ENCODE measurements at regions not wholly inside any gene's neighbourhood (a gene's known extent, or its start where the extent isn't known, plus 50 kb on each side); places are given as distances from the start of the nearest gene placed in this dataset.
"Not testable (repeated sequence)": the region's sequence is repeated elsewhere in the genome, so short reads cannot be mapped to it uniquely, and the experiment has no call there.

DNA sequence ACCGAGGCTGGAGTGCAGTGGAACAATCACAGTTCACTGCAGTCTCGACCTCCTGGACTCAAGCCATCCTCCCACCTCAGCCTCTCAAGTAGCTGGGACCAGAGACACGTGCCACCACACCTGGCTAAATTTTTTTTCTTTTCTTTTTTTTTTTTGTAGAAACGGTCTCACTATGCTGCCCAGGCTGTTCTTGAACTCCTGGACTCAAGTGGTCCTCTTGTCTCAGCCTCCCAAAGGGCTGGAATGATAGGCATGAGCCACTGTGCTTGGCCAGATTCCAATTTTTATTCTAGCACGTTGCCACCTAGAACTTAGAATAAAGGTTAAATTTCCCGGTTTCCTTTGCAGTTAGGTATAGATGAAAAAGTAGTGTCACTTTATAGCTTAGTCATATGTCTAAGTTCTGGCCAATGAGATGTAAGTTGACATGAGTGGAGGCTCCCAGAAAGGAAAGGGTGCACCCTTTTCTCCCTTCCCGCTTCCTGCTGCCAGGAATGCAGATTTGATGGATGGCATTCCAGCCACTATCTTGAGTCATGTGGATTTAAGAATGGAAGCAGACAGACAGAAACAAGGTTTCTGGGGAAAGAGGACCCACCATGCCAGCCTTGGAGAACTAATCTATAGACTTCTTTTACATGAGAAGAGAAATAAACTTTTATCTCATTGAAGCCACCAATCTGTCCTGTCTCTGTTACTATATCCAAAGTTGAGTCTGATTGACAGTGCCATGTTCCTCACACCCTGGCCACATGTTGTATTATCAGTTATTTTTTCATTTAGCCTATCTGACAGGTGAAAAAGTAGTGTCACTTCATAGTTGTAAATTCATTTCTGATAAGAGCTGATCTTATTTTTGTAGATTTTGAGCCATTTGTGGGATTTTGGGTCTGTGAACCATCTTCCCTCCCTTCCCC lies 60.6 kb upstream of the NCOA3 start:
- Histone ChIP-seq H3K9me3 (no peaks in the 10 kb centered on the region), H3K36me3 (no peaks in the 10 kb centered on the region), H3K27me3 (no peaks in the 10 kb centered on the region), H3K27ac (no peak overlapping the region), H3K4me3 (no peak overlapping the region), H3K4me1 (no peaks in the 10 kb centered on the region)
- WGBS, 2 donors (ENCODE audit: low coverage in 1 of 2) = 59 to 60% methylated on average over 4 to 7 of the region's 7 CpGs
- TF ChIP-seq EP300 (IDR thresholded peaks at IDR 0.05) (no peak), POLR2AphosphoS5 (IDR thresholded peaks at IDR 0.05) (no peak), POLR2A (IDR thresholded peaks at IDR 0.05) (no peak)
- TF ChIP-seq, protein P1, sequence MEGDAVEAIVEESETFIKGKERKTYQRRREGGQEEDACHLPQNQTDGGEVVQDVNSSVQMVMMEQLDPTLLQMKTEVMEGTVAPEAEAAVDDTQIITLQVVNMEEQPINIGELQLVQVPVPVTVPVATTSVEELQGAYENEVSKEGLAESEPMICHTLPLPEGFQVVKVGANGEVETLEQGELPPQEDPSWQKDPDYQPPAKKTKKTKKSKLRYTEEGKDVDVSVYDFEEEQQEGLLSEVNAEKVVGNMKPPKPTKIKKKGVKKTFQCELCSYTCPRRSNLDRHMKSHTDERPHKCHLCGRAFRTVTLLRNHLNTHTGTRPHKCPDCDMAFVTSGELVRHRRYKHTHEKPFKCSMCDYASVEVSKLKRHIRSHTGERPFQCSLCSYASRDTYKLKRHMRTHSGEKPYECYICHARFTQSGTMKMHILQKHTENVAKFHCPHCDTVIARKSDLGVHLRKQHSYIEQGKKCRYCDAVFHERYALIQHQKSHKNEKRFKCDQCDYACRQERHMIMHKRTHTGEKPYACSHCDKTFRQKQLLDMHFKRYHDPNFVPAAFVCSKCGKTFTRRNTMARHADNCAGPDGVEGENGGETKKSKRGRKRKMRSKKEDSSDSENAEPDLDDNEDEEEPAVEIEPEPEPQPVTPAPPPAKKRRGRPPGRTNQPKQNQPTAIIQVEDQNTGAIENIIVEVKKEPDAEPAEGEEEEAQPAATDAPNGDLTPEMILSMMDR (IDR thresholded peaks at IDR 0.05) = no peak
- ATAC-seq = no peak

DNA sequence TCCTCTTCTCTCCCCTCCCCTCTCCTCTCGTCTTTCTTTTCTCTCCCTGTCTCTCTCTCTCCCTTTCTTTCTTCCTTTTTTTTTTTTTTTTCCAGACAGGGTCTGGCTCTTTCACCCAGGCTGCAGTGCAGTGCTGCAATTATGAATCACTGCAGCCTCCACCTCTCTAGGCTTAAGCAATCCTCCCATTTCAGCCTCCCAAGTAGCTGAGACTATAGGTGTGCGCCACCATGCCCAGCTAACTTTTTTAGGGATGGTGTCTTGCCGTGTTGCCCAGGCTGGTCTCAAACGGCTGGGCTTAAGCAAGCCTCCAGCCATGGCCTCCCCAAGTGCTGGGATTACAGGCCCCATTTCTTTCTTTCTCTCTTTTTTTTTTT lies 59.9 kb upstream of the NCOA3 start:
- ATAC-seq = no peak
- 75 to 93% methylated on average over 2 to 3 of the region's 4 CpGs for WGBS, 2 donors (ENCODE audit: low coverage in 1 of 2)
- TF ChIP-seq POLR2AphosphoS5 (IDR thresholded peaks at IDR 0.05) (no peak), POLR2A (IDR thresholded peaks at IDR 0.05) (no peak), EP300 (IDR thresholded peaks at IDR 0.05) (no peak)
- TF ChIP-seq, protein P1 (IDR thresholded peaks at IDR 0.05) = no peak
- H3K9me3 ChIP-seq = no peaks in the 10 kb centered on the region
- no peak overlapping the region for H3K27ac ChIP-seq
- no peaks in the 10 kb centered on the region for H3K27me3 ChIP-seq
- no peak overlapping the region for H3K4me3 ChIP-seq
- no peaks in the 10 kb centered on the region for H3K36me3 ChIP-seq
- H3K4me1 ChIP-seq = no peaks in the 10 kb centered on the region

DNA sequence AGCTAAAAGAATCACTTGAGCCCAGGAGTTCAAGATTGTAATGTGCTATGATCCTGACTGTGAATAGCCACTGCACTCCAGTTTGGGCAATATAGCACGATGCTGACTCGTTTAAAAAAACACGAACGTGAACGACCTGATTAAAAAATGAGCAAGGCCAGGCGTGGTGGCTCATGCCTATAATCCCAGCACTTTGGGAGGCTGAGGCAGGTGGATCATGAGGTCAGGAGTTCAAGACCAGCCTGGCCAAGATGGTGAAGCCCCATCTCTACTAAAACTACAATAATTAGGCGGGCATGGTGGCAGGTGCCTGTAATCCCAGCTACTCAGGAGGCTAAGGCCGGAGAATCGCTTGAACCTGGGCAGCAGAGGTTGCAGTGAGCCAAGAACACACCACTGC lies 58.6 kb upstream of the NCOA3 start:
- WGBS, 2 donors (ENCODE audit: low coverage in 1 of 2) = 83 to 100% methylated on average over 1 to 7 of the region's 9 CpGs

DNA sequence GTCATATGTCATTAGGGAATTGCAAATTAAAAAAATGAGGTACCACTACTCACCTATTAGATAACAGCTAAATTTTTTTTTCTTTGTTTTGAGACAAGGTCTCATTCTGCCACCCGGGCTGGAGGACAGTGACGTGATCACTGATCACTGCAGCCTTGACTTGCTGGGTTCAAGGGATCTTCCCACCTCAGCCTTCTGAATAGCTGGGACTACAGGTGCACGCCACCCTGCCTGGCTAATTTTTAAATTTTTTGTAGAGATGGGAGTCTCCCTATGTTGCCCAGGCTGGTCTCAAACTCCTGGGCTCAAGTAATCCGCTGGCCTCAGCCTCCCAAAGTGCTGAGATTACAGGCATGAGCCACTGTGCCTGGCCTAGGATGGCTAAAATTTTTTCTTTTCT lies 57.1 kb upstream of the NCOA3 start:
- Histone ChIP-seq H3K9me3 (no peaks in the 10 kb centered on the region), H3K36me3 (no peaks in the 10 kb centered on the region), H3K4me3 (no peak overlapping the region), H3K27ac (no peak overlapping the region), H3K4me1 (no peaks in the 10 kb centered on the region), H3K27me3 (no peaks in the 10 kb centered on the region)
- ATAC-seq = no peak
- whole genome bisulfite sequencing, 2 donors (ENCODE audit: low coverage in 1 of 2) = 86 to 100% methylated on average over 3 to 4 of the region's 4 CpGs
- TF ChIP-seq EP300 (IDR thresholded peaks at IDR 0.05) (no peak), POLR2AphosphoS5 (IDR thresholded peaks at IDR 0.05) (no peak), POLR2A (IDR thresholded peaks at IDR 0.05) (no peak)
- TF ChIP-seq, protein P1 (IDR thresholded peaks at IDR 0.05) = no peak

More for the DNA sequence above, 58.6 kb upstream of the NCOA3 start:
- not testable (repeated sequence) for H3K36me3 ChIP-seq, H3K27me3 ChIP-seq, H3K4me3 ChIP-seq, H3K4me1 ChIP-seq, H3K27ac ChIP-seq, H3K9me3 ChIP-seq, ATAC-seq

DNA sequence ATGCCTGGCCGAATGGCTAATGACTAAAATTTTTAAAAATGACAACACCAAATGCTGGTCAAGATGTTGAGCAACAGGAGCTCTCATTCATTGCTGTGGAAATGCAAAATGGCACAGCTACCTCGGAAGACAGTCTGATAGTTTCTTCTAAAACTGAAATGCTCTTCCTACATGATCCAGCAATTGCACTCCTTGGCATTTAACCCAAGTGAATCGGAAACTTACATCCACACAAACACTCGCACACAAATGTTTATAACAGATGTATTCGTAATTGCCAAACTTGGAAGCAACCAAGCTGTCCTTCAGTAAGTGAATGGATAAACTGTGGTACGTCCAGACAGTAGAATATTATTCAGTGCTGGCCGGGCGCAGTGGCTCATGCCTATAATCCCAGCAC lies 56.4 kb upstream of the NCOA3 start:
- Histone ChIP-seq H3K36me3 (no peaks in the 10 kb centered on the region), H3K4me3 (no peak overlapping the region), H3K27me3 (no peaks in the 10 kb centered on the region), H3K4me1 (no peaks in the 10 kb centered on the region), H3K9me3 (no peaks in the 10 kb centered on the region), H3K27ac (no peak overlapping the region)
- WGBS, 2 donors (ENCODE audit: low coverage in 1 of 2) = 66% methylated on average over 7 of the region's 8 CpGs; no CpG with 5 or more reads in 1 of the 2 donors
- TF ChIP-seq POLR2A (IDR thresholded peaks at IDR 0.05) = no peak
- TF ChIP-seq POLR2AphosphoS5 (IDR thresholded peaks at IDR 0.05) = no peak
- no peak for TF ChIP-seq EP300 (IDR thresholded peaks at IDR 0.05)
- TF ChIP-seq, protein P1 (IDR thresholded peaks at IDR 0.05) = no peak
- no peak for ATAC-seq

DNA sequence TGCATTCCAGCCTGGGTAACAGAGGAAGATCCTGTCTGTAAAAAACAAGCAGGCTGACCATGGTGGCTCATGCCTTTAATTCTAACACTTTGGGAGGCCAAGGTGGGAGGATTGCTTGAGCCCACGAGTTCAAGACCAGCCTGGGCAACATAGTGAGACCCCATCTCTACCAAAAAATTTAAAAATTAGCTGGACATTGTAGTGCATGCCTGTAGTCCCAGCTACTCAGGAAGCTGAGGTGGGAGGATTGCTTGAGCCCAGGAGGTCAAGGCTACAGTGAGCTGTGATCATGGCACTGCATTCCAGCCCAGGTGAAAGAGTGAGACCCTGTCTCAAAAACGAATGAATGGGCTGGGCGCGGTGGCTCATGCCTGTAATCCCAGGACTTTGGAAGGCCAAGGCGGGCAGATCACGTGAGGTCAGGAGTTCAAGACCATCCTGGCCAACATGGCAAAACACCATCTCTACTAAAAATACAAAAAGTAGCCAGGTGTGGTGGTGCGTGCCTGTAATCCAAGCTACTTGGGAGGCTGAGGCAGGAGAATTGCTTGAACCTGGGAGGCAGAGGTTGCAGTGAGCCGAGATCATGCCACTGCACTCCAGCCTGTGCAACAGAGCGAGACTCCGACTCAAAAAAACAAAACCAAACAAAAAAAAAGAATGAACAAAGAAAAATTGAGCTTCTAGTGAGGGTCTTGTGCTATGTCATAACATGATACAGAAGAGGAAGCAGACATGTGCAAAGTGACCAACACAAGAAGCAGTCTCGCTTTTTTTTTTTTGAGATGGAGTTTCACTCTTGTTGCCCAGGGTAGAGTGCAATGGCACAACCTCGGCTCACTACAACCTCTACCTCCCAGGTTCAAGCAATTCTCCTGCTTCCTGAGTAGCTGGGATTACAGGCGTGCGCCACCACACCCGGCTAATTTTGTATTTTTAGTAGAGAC lies 54.1 kb upstream of the NCOA3 start:
- H3K27ac ChIP-seq, H3K4me1 ChIP-seq, ATAC-seq, H3K9me3 ChIP-seq, H3K27me3 ChIP-seq, H3K4me3 ChIP-seq, H3K36me3 ChIP-seq: not testable (repeated sequence)
- WGBS, 2 donors (ENCODE audit: low coverage in 1 of 2) = 86 to 94% methylated on average over 5 to 8 of the region's 15 CpGs
